Right lobe of liver (tissue), 4 donors: ENCODE measurements at regions not wholly inside any gene's neighbourhood (a gene's known extent, or its start where the extent isn't known, plus 50 kb on each side); places are given as distances from the start of the nearest gene placed in this dataset.

Experiments
- CTCF ChIP-seq, 4 donors: fragments of 200-600 bp in 3 of 4; fragments of 450-650 bp in 1 of 4; IDR thresholded peaks; one replicate each; pipeline versions ENCODE4 v1.5.1 to v1.8.0; 2016 to 2022; ENCODE audit warnings: antibody characterized with exemption in 4 of 4, mild to moderate bottlenecking in 2 of 4
- POLR2A ChIP-seq: fragments of 450-650 bp; IDR thresholded peaks from one replicate; pipeline ENCODE4 v1.6.1; 2017; ENCODE audit warnings: antibody characterized with exemption, mild to moderate bottlenecking
- donor health status: DM: no; HTN: no; CAD: no.
- donor health status: DM: no; HTN: no; CAD: no.
- donor health status: DM: no; HTN: yes; CAD: no.

DNA sequence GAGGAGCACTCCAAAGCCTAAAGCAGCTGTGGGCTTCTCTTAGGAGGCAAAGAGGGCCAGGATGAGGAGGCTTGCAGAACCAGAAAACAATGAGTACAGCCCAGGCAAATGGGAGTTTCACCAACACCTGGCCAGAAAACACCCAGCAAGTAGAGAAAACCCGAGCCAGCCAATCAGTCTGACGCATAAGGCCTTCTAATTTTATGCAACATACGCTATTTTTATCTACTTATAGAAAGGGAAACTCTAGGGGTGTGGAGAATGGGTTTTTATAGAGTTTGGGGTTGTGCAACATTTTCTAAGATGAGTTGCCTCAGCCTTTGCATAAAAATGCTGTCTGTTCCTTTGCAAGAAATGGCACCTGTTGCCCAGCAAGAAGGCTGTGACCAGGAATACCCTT lies 529.0 kb upstream of the CDH5 start:
- TF ChIP-seq CTCF (IDR thresholded peaks at IDR 0.05): no peak
- TF ChIP-seq POLR2A: no peak
